Memory B cell (primary cell): ENCODE measurements at regions not wholly inside any gene's neighbourhood (a gene's known extent, or its start where the extent isn't known, plus 50 kb on each side); places are given as distances from the start of the nearest gene placed in this dataset.

Experiments used
- ATAC-seq: fragments of 150-1000 bp; cut with Tn5 transposase; 2 replicates; pipeline ENCODE4 v1.10.0; 2021; ENCODE audit warnings: low read depth, mild to moderate bottlenecking, moderate library complexity
- DNase-seq, 2 donors: peaks; one replicate each; pipeline ENCODE4 v3.0.0; 2022; ENCODE audit warnings: low spot score in 2 of 2
- H3K27ac Mint-ChIP-seq: one replicate; pipeline ENCODE4 v1.8.0; 2022; ENCODE audit warnings: mild to moderate bottlenecking, moderate library complexity, mixed read lengths
- H3K27me3 Mint-ChIP-seq: one replicate; pipeline ENCODE4 v1.8.0; 2022; ENCODE audit warnings: mixed read lengths
- H3K36me3 Mint-ChIP-seq: one replicate; pipeline ENCODE4 v1.8.0; 2022; ENCODE audit warnings: mild to moderate bottlenecking, mixed read lengths
- H3K4me1 Mint-ChIP-seq: one replicate; pipeline ENCODE4 v1.8.0; 2022; ENCODE audit warnings: mixed read lengths
- H3K4me3 Mint-ChIP-seq: one replicate; pipeline ENCODE4 v1.8.0; 2022; ENCODE audit warnings: mild to moderate bottlenecking, moderate library complexity, mixed read lengths
- H3K9me3 Mint-ChIP-seq: one replicate; pipeline ENCODE4 v1.8.0; 2022; ENCODE audit warnings: mixed read lengths

DNA sequence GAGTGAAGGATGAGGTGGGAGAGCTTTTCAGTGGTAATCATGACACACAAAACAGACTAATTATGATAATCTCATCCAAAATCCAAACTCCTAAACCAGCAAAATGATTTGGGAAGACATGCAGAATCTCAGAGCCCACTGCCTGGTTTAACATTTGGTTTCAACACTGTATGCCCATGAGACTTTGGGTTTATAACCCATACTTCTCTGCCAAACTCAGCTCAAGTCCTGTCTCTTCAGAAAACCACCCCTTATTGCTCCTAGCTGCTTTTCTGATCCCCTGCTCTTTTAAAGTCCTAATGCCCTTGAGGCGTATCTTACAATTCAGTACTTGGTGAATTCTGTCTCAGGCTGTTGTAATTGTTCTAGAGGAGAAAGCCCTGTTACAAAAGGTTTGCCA is 593.0 kb upstream of the ID2 start:
- H3K27ac Mint-ChIP-seq = no peak overlapping the region

DNA sequence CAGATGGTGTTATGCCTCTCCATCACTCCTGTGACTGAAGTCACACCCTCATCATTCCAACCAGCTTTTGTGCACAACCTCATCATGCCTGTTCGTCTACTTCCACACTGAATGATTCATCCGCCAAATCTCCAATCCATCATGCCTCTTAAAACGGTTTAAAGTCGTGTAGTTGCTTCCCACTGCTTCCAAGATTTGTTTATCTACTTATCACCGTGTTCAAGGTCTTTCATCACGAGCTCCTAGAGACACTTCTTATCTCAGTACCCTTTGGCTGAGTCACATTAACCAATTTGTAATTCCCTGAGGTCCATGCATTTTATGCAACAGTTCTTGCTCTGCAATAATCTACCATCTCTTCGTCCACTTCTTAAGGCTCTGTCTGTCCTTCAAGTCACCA is 592.3 kb upstream of the ID2 start:
- no peak for ATAC-seq
- H3K27me3 Mint-ChIP-seq = peaks cover 14% of the 10 kb centered on the region
- no peaks in the 10 kb centered on the region for H3K9me3 Mint-ChIP-seq

More for the DNA sequence above, 593.0 kb upstream of the ID2 start:
- Mint-ChIP-seq H3K9me3 (no peaks in the 10 kb centered on the region), H3K36me3 (no peaks in the 10 kb centered on the region), H3K4me3 (no peak overlapping the region), H3K4me1 (no peaks in the 10 kb centered on the region), H3K27me3 (peaks cover 11% of the 10 kb centered on the region)
- no peak for DNase-seq
- no peak for ATAC-seq

DNA sequence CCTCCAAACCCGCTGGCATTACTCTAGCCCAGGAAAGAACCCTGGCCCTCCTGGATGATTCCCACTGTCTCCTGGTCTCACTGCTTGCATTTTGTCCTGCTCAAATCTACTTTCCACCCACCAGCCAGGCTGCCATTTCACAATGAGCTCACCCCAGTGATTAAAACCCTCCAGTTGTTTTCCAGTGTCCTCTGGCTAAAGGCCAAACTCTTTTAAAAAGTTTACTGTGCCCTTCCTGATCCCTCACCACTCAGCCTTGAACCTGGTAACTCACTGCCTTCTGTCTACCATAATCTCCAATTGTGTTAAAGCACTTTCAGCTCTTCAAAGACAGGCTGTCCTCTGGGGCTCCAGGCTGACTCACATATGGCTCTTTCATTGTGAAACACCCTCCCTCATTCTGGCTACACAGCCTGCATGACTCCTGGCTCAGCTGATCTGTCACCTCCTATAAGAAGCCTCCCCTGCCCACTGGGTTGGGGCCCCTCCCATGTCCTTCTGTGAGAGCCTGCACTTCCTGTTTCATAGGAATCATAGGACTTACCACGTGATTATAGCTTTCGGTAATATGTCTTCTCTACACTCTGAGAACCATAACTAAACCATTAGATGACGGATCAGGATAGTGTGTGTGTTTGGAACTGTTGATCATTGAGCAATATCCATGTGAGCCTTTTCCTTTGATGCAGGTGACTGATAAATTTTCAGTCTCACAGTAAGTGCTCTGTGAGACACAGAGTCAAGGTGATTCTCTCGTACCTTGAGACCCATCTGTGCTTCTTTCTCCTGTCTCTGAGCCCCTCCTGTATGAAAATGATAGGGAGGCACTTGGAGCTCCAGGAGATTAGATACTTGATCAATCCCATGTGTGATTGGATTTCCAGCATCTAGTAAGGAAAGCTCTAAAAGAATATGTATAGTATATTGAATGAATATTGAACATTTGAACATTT is 590.8 kb upstream of the ID2 start:
- no peak for DNase-seq
- Mint-ChIP-seq H3K9me3 (no peaks in the 10 kb centered on the region), H3K27me3 (peaks cover 9% of the 10 kb centered on the region), H3K4me3 (no peak overlapping the region), H3K27ac (no peak overlapping the region), H3K36me3 (no peaks in the 10 kb centered on the region), H3K4me1 (no peaks in the 10 kb centered on the region)
- no peak for ATAC-seq

More for the DNA sequence above, 592.3 kb upstream of the ID2 start:
- Mint-ChIP-seq H3K36me3 (no peaks in the 10 kb centered on the region), H3K4me1 (no peaks in the 10 kb centered on the region), H3K4me3 (no peak overlapping the region), H3K27ac (no peak overlapping the region)
- no peak for DNase-seq

DNA sequence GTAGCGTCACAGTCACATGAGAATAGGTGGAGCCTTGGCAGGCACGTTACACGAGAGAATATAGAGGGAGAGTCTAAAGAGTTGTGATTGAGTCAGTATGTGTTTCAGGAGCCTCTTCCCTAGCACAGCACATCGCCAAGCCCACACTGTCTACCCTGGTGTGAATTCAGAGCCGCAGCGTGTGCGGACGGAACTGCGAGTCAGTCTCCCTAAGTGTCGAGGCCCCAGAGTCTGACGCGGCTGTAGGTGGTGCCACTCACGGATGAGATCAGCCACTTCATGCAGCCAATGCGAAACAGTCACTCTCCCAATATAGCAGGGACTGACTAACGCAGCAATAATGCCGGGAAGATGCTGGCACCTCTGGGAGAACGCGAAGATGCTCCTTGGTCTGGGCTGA is 587.3 kb upstream of the ID2 start:
- DNase-seq = no peak
- no peaks in the 10 kb centered on the region for H3K9me3 Mint-ChIP-seq
- no peak for ATAC-seq
- no peaks in the 10 kb centered on the region for H3K36me3 Mint-ChIP-seq
- H3K27ac Mint-ChIP-seq = no peak overlapping the region
- H3K4me3 Mint-ChIP-seq = no peak overlapping the region
- no peaks in the 10 kb centered on the region for H3K4me1 Mint-ChIP-seq
- peaks cover 3% of the 10 kb centered on the region for H3K27me3 Mint-ChIP-seq

DNA sequence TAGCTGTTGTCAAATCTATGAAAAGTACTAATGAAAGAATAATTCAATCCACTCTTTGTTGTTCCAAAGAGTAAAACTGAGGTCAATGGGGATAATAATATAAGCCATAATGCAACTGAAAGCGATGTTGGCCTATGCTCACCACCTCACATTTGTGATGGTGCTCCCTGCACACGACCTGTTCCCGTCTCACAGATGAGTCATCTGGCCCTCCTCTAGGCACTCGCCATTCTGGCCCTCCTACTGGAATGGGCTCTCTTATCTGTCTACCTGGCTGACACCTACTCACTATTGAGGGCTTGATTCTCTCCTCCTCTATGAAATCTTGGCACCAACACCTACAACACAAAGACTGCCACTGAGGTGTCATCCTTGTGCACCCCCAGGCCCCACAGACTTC is 585.9 kb upstream of the ID2 start:
- no peaks in the 10 kb centered on the region for H3K9me3 Mint-ChIP-seq
- ATAC-seq (no peak), DNase-seq (no peak)
- peaks cover 3% of the 10 kb centered on the region for H3K27me3 Mint-ChIP-seq
- H3K36me3 Mint-ChIP-seq = no peaks in the 10 kb centered on the region
- no peaks in the 10 kb centered on the region for H3K4me1 Mint-ChIP-seq
- no peak overlapping the region for H3K27ac Mint-ChIP-seq
- no peak overlapping the region for H3K4me3 Mint-ChIP-seq

DNA sequence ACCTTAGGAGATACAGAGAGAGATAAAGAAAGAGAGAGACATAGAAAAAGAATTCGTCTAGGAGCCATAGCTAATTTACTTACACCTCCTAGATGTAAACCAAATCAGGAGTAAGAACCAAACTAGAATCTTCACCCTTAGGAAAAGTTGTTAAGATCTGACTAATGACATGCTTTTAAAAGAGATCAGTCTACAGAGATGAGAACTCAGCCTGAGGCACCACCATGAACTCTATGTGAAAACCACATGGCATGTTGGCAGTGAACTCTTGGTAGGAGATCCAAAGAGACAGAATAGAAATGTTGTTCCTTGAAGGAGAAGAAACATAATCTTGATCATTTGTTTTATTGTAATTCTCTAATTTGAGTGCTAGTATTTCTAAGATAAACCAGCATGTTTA is 585.4 kb upstream of the ID2 start:
- ATAC-seq = no peak
- DNase-seq = no peak

DNA sequence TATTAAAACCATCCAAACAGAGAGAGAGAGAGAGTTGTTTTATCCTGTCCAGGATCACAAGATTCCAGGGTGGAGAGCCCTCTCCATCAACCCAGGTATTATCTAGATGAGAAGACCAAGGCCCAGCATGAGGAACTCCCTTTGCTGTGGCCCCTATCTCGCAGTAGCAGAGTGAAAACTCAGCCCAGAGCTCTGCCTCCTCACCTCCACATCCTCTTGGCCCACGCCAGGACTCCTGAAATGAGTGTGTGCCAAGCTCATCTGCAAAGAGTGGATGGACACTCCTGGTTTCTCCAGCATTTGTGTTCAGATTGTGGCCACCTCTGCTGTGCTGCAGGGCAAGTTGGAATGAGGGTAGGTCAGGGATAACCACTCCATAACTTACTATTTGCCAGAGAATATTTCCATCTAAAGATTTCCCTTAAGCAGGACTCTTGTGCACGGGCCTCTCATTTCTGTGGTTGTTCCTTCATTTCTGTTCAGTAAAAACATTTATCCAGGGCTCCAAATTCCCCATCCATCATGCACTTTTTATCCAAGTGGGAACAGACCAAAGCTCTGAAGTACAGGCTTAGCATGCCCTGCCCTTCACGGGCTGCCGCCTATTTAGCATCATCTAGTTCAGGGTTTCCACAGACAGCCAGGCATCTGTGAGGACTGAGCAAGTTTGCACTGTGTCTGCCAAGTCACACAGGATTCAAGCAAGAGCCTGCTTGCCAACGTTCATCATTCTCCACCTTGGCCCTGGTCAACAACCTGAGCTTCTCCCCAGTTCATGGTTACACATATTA is 583.2 kb upstream of the ID2 start:
- H3K27me3 Mint-ChIP-seq = peaks cover 3% of the 10 kb centered on the region
- DNase-seq (no peak), ATAC-seq (no peak)
- H3K4me1 Mint-ChIP-seq = no peaks in the 10 kb centered on the region
- H3K27ac Mint-ChIP-seq = no peak overlapping the region
- H3K9me3 Mint-ChIP-seq = no peaks in the 10 kb centered on the region
- no peaks in the 10 kb centered on the region for H3K36me3 Mint-ChIP-seq
- no peak overlapping the region for H3K4me3 Mint-ChIP-seq

More for the DNA sequence above, 585.4 kb upstream of the ID2 start:
- Mint-ChIP-seq H3K4me3 (no peak overlapping the region), H3K27me3 (peaks cover 3% of the 10 kb centered on the region), H3K9me3 (no peaks in the 10 kb centered on the region), H3K27ac (no peak overlapping the region), H3K4me1 (no peaks in the 10 kb centered on the region), H3K36me3 (no peaks in the 10 kb centered on the region)

DNA sequence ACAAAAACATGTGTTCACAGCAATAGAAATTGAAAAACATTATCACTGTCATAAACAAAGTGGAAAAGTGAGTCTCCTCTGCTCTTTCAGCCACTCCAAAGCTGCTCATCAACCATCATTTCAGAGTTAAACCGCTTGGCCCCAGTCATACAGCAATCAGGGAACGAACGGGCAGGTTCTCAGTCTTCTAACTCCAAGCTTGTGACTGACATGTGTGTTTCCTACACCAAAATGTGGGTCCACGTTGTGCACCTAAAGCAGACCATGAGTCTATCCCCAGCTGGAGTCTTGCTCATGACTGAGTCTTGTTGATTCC is 582.6 kb upstream of the ID2 start:
- no peak overlapping the region for H3K4me3 Mint-ChIP-seq
- H3K4me1 Mint-ChIP-seq = no peaks in the 10 kb centered on the region
- H3K36me3 Mint-ChIP-seq = no peaks in the 10 kb centered on the region
- H3K27ac Mint-ChIP-seq = no peak overlapping the region
- no peak for ATAC-seq
- no peak for DNase-seq
- peaks cover 2% of the 10 kb centered on the region for H3K27me3 Mint-ChIP-seq
- H3K9me3 Mint-ChIP-seq = no peaks in the 10 kb centered on the region

DNA sequence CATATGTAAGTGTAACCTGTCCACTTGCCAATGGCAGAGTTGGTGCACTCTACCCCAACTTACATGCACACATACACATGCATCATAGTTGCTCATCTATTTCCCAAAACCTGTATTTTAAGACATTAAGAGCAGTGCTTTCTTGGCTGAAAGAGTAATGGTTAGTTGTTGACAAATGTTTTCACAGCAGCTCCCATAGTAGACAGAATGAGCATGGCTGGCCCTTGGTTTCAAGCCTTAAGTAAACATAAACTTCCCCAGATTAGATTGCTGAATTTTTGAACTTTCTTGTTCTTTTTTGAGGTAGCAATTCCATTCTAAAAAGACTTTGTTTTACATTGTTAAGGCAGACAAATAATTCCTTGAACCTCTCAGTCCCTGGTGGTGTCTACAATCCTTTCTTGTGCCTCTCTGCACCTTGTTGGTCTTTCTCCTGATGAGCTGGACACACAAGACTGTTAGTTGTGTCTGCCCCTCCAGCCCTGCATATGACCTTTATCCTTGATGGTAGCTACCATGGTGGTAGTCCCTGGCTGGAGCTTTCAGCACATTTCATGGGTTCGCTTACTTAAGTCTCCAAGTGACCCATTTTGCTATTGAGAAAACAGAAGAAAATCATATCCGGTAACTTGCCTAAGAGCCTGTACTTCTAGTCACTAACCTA is 580.1 kb upstream of the ID2 start:
- DNase-seq = no peak
- no peak for ATAC-seq
- H3K4me3 Mint-ChIP-seq = no peak overlapping the region

DNA sequence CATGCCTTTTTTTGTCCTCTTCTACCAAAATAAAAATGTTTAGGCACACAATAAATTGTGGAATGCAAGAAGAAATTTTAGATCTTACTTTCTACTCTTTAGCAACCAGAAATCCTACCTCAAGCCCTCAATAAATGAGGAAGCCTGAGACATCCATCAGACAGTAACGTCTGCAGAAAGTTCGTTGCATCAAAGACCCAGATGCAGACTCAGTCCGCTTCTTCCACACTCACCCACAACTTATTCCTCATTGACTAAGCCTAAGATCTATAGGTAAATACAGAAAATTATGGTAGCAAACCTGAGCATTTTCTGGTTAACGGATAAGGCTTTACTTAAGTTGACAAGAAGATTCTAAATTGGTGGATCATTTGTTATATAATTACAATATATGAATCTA is 579.4 kb upstream of the ID2 start:
- Mint-ChIP-seq H3K9me3 (no peaks in the 10 kb centered on the region), H3K4me3 (no peak overlapping the region), H3K36me3 (no peaks in the 10 kb centered on the region), H3K27ac (no peak overlapping the region), H3K4me1 (no peaks in the 10 kb centered on the region), H3K27me3 (peaks cover 8% of the 10 kb centered on the region)
- DNase-seq (no peak), ATAC-seq (no peak)

More for the DNA sequence above, 580.1 kb upstream of the ID2 start:
- peaks cover 8% of the 10 kb centered on the region for H3K27me3 Mint-ChIP-seq
- H3K27ac Mint-ChIP-seq = no peak overlapping the region
- H3K9me3 Mint-ChIP-seq = no peaks in the 10 kb centered on the region
- no peaks in the 10 kb centered on the region for H3K36me3 Mint-ChIP-seq
- no peaks in the 10 kb centered on the region for H3K4me1 Mint-ChIP-seq

DNA sequence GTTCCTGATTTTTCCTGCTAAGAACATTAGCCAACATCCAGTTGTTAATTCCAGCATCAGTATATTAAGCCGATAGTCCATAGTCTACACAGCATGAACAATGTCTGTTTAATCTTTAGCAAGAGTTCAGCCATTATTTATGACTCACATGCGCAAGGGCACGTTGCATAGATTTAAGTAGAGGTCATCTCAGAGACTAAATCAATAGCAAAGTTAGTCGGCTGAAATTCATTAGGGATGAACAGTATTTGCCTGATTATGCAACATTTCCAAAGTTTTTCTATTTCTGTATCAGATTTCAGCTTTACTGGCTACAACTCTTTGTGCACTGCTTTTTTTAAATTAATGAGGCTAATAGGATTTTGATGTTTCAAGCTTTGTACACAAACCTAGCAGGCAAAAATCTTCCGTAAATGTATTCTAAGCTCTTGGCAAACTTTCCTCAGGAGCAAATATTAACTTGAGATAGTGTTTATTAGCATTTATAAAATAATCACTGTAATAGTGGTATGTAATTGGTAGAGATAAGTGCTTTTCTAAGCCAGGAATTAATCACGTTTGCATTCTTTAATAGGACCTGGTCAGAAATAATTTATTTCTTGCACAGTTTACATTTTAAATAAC is 578.7 kb upstream of the ID2 start:
- no peaks in the 10 kb centered on the region for H3K4me1 Mint-ChIP-seq
- H3K4me3 Mint-ChIP-seq = no peak overlapping the region
- H3K27ac Mint-ChIP-seq = no peak overlapping the region
- no peaks in the 10 kb centered on the region for H3K36me3 Mint-ChIP-seq
- no peak for DNase-seq
- H3K27me3 Mint-ChIP-seq = peaks cover 8% of the 10 kb centered on the region
- no peak for ATAC-seq
- no peaks in the 10 kb centered on the region for H3K9me3 Mint-ChIP-seq

DNA sequence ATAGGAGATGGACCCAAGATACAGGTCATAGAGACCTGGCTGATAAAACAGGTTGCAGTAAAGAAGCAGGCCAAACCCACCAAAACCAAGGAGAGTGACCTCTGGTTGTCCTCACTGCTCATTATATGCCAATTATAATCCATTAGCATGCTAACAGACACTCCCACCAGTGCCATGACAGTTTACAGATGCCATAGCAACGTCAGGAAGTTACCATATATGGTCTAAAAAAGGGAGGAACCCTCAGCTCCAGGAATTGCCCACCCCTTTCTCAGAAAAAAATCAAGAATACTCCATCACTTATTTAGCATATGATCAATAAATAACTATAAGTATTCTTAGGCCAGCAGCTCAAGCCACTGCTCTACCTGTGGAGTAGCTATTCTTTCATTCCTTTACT is 574.7 kb upstream of the ID2 start:
- no peaks in the 10 kb centered on the region for H3K4me1 Mint-ChIP-seq
- H3K27ac Mint-ChIP-seq = no peak overlapping the region
- no peaks in the 10 kb centered on the region for H3K36me3 Mint-ChIP-seq
- no peak for ATAC-seq
- peaks cover 15% of the 10 kb centered on the region for H3K27me3 Mint-ChIP-seq
- no peak overlapping the region for H3K4me3 Mint-ChIP-seq
- no peaks in the 10 kb centered on the region for H3K9me3 Mint-ChIP-seq
- no peak for DNase-seq

DNA sequence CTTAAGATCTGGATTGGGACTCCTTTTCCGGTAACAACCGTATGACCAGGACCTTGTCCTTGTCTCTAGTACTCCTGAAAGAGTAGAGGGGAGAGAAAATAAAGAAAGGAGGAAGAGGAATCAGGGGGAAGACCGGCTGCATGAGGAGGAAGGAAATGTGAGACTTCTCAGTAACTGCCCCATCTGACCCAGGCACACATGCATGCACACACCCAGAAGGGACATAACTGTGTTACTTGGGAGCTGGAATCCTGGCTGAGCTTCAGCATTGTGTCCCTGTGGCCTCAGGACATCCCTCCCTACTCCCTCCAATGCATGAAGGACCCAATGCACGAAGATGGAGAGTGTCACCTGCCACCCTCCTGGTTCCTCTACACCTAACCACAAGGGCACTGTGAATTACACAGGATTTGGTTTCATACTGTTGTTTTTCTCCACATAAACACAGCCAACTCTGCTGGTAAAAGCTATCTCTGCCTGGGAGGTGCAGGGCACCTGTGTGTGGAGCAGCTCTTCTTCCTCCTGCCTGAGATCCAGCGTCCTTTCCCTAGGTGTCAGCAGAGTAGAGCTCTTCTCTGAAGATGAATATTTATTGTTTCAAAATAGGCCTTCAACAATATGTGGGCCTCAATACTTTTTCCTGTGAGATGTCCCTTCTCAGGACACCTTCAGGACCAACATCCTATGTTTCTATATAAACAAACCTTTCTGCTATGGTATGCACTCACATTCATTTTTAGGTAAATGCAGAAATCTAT is 574.1 kb upstream of the ID2 start:
- ATAC-seq (no peak), DNase-seq (no peak)
- Mint-ChIP-seq H3K4me1 (no peaks in the 10 kb centered on the region), H3K27ac (no peak overlapping the region), H3K36me3 (no peaks in the 10 kb centered on the region), H3K27me3 (peaks cover 17% of the 10 kb centered on the region), H3K4me3 (no peak overlapping the region), H3K9me3 (no peaks in the 10 kb centered on the region)
